Ovary (tissue), 7 donors: ENCODE measurements at regions not wholly inside any gene's neighbourhood (a gene's known extent, or its start where the extent isn't known, plus 50 kb on each side); places are given as distances from the start of the nearest gene placed in this dataset.

ENCODE experiments used
- DNase-seq, 5 donors: peaks; one replicate each; pipeline ENCODE4 v3.0.0-alpha.2; 2019 to 2020
- H3K27ac ChIP-seq, 2 donors: fragments of 200-600 bp; one replicate each; pipeline versions ENCODE4 v1.5.1 to v1.8.0; 2019 to 2022
- H3K27me3 ChIP-seq: fragments of 200-600 bp; one replicate; pipeline ENCODE4 v1.8.0; 2022
- H3K36me3 ChIP-seq: fragments of 200-600 bp; sonication (generic); one replicate; pipeline ENCODE4 v1.5.1; 2019
- H3K4me1 ChIP-seq: one replicate; pipeline ENCODE4 v1.8.1; 2013; ENCODE audit warnings: mild to moderate bottlenecking, moderate library complexity; ENCODE audit not compliant: insufficient read depth
- H3K4me3 ChIP-seq: fragments of 200-600 bp; sonication (generic); one replicate; pipeline ENCODE4 v1.5.1; 2017
- H3K9me3 ChIP-seq, 2 donors: fragments of 200-600 bp in 1 of 2; sonication (generic) in 1 of 2; one replicate each; pipeline versions ENCODE4 v1.5.1 to v1.8.1; 2013 to 2019; ENCODE audit warnings: mild to moderate bottlenecking in 1 of 2, moderate library complexity in 1 of 2
- EP300 ChIP-seq: sonication (generic); formaldehyde crosslinking; IDR thresholded peaks from one replicate; pipeline ENCODE4 v1.6.1; 2017; ENCODE audit warnings: antibody characterized with exemption
- POLR2A ChIP-seq: fragments of 450-650 bp; IDR thresholded peaks from one replicate; pipeline ENCODE4 v1.6.1; 2017; ENCODE audit warnings: antibody characterized with exemption, mild to moderate bottlenecking, moderate library complexity
- WGBS, 3 donors: extraction: QIAGEN DNeasy Blood & Tissue Kit in 1 of 3; methylation state at CpG; one replicate each; pipeline versions ENCODE4 v1.1.5 to v1.1.7; 2013 to 2017; 5-methylcytosine and 5-hydroxymethylcytosine counted together
- intact Hi-C, 4 donors: fragments of 100-400 bp; cut with DNase I; formaldehyde crosslinking; loops; one replicate each; pipeline versions ENCODE4 v1.11.0 to v1.15.1; 2022 to 2023
- TF ChIP-seq, protein P1 (sequence below), 3 donors: fragments of 450-650 bp in 2 of 3; fragments of 200-600 bp in 1 of 3; IDR thresholded peaks; one replicate each; pipeline versions ENCODE4 v1.5.1 to v1.8.0; 2016 to 2022; ENCODE audit warnings: antibody characterized with exemption in 3 of 3, mild to moderate bottlenecking in 1 of 3
- donor health status: DM: no; HTN: no; CAD: no; lungs with moderate emphysema.
- donor health status: DM: no; HTN: no; CAD: no.
- donor health status: Bipolar disorder and iron deficiency.
- donor health status: DM: no; HTN: no; CAD: no.
- donor health status: DM: yes; HTN: yes; CAD: no.

DNA sequence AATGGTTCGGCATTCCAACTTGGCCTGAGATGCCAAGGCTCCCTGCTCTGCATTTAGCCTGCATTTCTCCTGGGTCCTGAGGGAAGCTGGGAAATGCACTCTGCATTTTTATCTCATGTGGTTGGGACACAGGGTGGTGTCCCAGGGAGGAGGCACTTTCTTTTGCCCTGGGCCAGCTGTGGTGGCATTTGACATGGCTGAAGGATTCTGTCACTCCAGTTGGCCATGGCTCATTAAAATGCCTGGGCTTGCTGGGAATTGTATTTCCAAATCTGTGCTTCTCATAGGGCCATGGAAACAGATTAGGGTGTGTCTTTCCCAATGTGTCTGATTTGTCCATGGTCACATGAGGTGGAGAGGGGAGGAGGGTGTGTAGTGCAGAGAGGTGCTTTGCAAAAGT lies 128.3 kb upstream of the RGMA start:
- 50 to 81% (median 69%) methylated on average over 1 of the region's 1 CpG for WGBS, 3 donors
- H3K4me1 ChIP-seq: no peaks in the 10 kb centered on the region
- no peak overlapping the region for H3K4me3 ChIP-seq
- DNase-seq: no peak
- TF ChIP-seq, protein P1, sequence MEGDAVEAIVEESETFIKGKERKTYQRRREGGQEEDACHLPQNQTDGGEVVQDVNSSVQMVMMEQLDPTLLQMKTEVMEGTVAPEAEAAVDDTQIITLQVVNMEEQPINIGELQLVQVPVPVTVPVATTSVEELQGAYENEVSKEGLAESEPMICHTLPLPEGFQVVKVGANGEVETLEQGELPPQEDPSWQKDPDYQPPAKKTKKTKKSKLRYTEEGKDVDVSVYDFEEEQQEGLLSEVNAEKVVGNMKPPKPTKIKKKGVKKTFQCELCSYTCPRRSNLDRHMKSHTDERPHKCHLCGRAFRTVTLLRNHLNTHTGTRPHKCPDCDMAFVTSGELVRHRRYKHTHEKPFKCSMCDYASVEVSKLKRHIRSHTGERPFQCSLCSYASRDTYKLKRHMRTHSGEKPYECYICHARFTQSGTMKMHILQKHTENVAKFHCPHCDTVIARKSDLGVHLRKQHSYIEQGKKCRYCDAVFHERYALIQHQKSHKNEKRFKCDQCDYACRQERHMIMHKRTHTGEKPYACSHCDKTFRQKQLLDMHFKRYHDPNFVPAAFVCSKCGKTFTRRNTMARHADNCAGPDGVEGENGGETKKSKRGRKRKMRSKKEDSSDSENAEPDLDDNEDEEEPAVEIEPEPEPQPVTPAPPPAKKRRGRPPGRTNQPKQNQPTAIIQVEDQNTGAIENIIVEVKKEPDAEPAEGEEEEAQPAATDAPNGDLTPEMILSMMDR (IDR thresholded peaks at IDR 0.05): no peak
- no peak for TF ChIP-seq EP300
- no peak for TF ChIP-seq POLR2A
- intact Hi-C loops: no loop called here
- H3K36me3 ChIP-seq: no peaks in the 10 kb centered on the region
- H3K9me3 ChIP-seq: no peaks in the 10 kb centered on the region
- no peaks in the 10 kb centered on the region for H3K27me3 ChIP-seq
- H3K27ac ChIP-seq: no peak overlapping the region

DNA sequence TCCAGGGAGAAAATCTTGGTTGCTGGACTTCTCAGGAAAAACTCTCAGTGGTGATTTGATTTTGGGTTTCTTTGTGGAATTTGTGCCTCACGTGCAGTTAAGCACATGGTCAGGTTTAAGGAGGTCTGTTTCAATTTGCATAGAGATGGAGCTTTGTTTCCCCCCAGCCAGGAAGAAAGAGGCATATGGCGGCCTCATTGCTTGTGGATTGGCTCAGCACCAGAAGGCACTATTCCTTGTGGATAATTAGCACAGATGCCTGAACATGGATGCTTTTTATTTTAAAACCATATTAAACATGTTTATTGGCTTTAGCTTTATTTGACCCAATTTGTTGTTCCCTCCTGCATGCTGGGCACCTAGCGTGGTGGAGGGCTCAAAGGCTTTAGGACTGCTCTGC lies 125.1 kb upstream of the RGMA start:
- intact Hi-C loops: no loop called here
- H3K27ac ChIP-seq: no peak overlapping the region
- DNase-seq: no peak

DNA sequence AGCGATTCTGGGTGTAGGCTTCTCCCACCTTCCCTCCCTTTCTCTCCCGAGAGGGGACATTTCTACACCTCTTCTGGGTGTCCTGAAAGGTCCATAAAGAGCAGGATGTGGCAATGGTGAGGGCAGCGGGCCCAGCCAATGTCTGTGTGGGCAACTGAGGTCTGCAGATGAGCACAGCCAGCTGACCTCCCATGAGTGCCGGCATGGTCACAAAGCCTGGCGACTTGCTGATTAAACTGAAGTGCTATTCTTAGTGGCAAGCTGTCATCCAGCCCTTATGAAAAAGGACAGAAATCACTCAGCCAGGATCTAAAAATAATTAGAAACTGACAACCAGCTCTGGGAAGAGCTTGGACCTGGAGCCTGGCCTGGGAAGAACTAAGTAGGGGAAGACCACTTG lies 124.3 kb upstream of the RGMA start:
- no peak overlapping the region for H3K4me3 ChIP-seq
- intact Hi-C loops: no loop called here
- H3K9me3 ChIP-seq: no peaks in the 10 kb centered on the region
- no peaks in the 10 kb centered on the region for H3K4me1 ChIP-seq
- no peaks in the 10 kb centered on the region for H3K36me3 ChIP-seq
- 85 to 98% (median 93%) methylated on average over 5 of the region's 5 CpGs for WGBS, 3 donors
- H3K27me3 ChIP-seq: no peaks in the 10 kb centered on the region
- TF ChIP-seq EP300: no peak
- no peak for DNase-seq
- no peak overlapping the region for H3K27ac ChIP-seq

More for the DNA sequence above, 125.1 kb upstream of the RGMA start:
- Histone ChIP-seq H3K36me3 (no peaks in the 10 kb centered on the region), H3K27me3 (no peaks in the 10 kb centered on the region), H3K4me1 (no peaks in the 10 kb centered on the region), H3K9me3 (no peaks in the 10 kb centered on the region), H3K4me3 (no peak overlapping the region)
- 78 to 80% (median 79%) methylated on average over 3 of the region's 3 CpGs for WGBS, 3 donors
- TF ChIP-seq, protein P1 (IDR thresholded peaks at IDR 0.05): no peak
- TF ChIP-seq EP300 (no peak), POLR2A (no peak)

GRCh38 chr15:93212578-93212977 lies 123.6 kb upstream of the RGMA start:
- 93 to 98% (median 95%) methylated on average over 5 of the region's 5 CpGs for WGBS, 3 donors
- no peak for DNase-seq
- H3K9me3 ChIP-seq: no peaks in the 10 kb centered on the region
- H3K36me3 ChIP-seq: no peaks in the 10 kb centered on the region
- no peak overlapping the region for H3K4me3 ChIP-seq
- TF ChIP-seq, protein P1 (IDR thresholded peaks at IDR 0.05): no peak
- TF ChIP-seq POLR2A (no peak), EP300 (no peak)
- no peak overlapping the region for H3K27ac ChIP-seq
- H3K27me3 ChIP-seq: no peaks in the 10 kb centered on the region
- H3K4me1 ChIP-seq: no peaks in the 10 kb centered on the region
- intact Hi-C loops: no loop called here

DNA sequence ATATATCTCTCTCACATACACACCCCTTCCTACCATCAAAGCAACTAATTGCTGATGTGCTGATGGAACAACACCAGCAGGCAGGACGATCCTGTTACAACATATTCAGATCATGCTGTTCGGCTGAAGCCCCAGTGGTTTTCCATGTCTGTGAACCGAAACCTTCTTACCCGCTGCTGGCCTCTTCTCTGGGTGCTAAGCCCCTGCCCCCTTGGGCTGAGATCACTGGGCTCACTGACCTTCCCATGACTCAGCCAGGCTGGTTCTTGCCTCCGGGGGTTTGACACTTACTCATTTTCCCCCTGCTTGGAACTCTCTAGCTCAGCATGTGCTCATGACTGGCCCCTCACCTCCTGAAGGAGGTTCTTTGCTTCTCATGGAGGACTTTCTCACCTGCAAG lies 122.0 kb upstream of the RGMA start:
- H3K27ac ChIP-seq: no peak overlapping the region
- no peak overlapping the region for H3K4me3 ChIP-seq
- DNase-seq: no peak
- H3K27me3 ChIP-seq: no peaks in the 10 kb centered on the region
- H3K9me3 ChIP-seq: no peaks in the 10 kb centered on the region
- H3K4me1 ChIP-seq: no peaks in the 10 kb centered on the region
- 87 to 89% (median 88%) methylated on average over 5 of the region's 5 CpGs for WGBS, 3 donors
- TF ChIP-seq, protein P1 (IDR thresholded peaks at IDR 0.05): no peak
- no peak for TF ChIP-seq POLR2A
- TF ChIP-seq EP300: no peak
- intact Hi-C loops: no loop called here
- H3K36me3 ChIP-seq: no peaks in the 10 kb centered on the region
